ENCODE measurements at regions not wholly inside any gene's neighbourhood (a gene's known extent, or its start where the extent isn't known, plus 50 kb on each side); places are given as distances from the start of the nearest gene placed in this dataset.

- Histone ChIP-seq H3K9me3 (ENCODE audit: control insufficient read depth, insufficient read depth, low read length) (no peaks in the 10 kb centered on the region), H3K27me3 (ENCODE audit: control insufficient read depth, insufficient read depth, low read length) (no peaks in the 10 kb centered on the region), H3K9ac (ENCODE audit: low read depth, low read length) (no peak overlapping the region), H3K36me3 (ENCODE audit: control insufficient read depth, insufficient read depth, low read length) (no peaks in the 10 kb centered on the region), H3K4me3 (ENCODE audit: low read depth, low read length) (no peak overlapping the region), H3K27ac (ENCODE audit: low read depth, low read length) (no peak overlapping the region), H3K4me1 (ENCODE audit: control insufficient read depth, insufficient read depth, low read length) (no peaks in the 10 kb centered on the region)
These were observed 312.7 kb upstream of the MTNR1B start for GRCh38 chr11:92656783-92657182.

- Histone ChIP-seq H3K27ac (ENCODE audit: low read depth, low read length) (no peak overlapping the region), H3K9me3 (ENCODE audit: control insufficient read depth, insufficient read depth, low read length) (no peaks in the 10 kb centered on the region), H3K27me3 (ENCODE audit: control insufficient read depth, insufficient read depth, low read length) (no peaks in the 10 kb centered on the region), H3K4me1 (ENCODE audit: control insufficient read depth, insufficient read depth, low read length) (no peaks in the 10 kb centered on the region), H3K9ac (ENCODE audit: low read depth, low read length) (no peak overlapping the region), H3K4me3 (ENCODE audit: low read depth, low read length) (no peak overlapping the region), H3K36me3 (ENCODE audit: control insufficient read depth, insufficient read depth, low read length) (no peaks in the 10 kb centered on the region)
These were observed 312.2 kb upstream of the MTNR1B start for GRCh38 chr11:92657226-92657625.

DNA sequence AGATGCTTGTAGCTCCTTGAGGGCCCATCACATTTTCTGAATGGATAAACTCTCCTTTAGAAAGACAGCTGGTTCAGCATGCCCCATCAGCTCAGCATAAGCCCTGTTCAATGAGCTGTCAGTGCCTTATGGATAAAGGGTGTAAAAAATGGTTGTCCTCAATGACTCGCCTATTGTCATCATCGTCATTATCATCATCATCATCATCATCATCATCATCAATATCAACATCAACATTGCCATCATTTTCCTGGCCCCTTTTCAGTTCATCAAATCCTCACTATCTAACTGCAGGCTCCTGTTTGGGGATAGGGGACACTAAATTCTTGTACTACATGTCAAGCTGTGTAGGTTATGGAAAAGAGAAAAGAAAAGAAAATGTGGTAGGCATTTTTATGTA, 310.7 kb upstream of the MTNR1B start:
- H3K36me3 ChIP-seq (ENCODE audit: control insufficient read depth, insufficient read depth, low read length) = no peaks in the 10 kb centered on the region
- H3K9me3 ChIP-seq (ENCODE audit: control insufficient read depth, insufficient read depth, low read length) = no peaks in the 10 kb centered on the region
- no peaks in the 10 kb centered on the region for H3K27me3 ChIP-seq (ENCODE audit: control insufficient read depth, insufficient read depth, low read length)
- H3K4me3 ChIP-seq (ENCODE audit: low read depth, low read length) = no peak overlapping the region
- no peak overlapping the region for H3K27ac ChIP-seq (ENCODE audit: low read depth, low read length)
- H3K9ac ChIP-seq (ENCODE audit: low read depth, low read length) = no peak overlapping the region
- H3K4me1 ChIP-seq (ENCODE audit: control insufficient read depth, insufficient read depth, low read length) = no peaks in the 10 kb centered on the region

GRCh38 chr11:92659793-92660192, 309.7 kb upstream of the MTNR1B start:
- Histone ChIP-seq H3K4me1 (ENCODE audit: control insufficient read depth, insufficient read depth, low read length) (no peaks in the 10 kb centered on the region), H3K9ac (ENCODE audit: low read depth, low read length) (no peak overlapping the region), H3K36me3 (ENCODE audit: control insufficient read depth, insufficient read depth, low read length) (no peaks in the 10 kb centered on the region), H3K4me3 (ENCODE audit: low read depth, low read length) (no peak overlapping the region), H3K27me3 (ENCODE audit: control insufficient read depth, insufficient read depth, low read length) (no peaks in the 10 kb centered on the region), H3K9me3 (ENCODE audit: control insufficient read depth, insufficient read depth, low read length) (no peaks in the 10 kb centered on the region), H3K27ac (ENCODE audit: low read depth, low read length) (no peak overlapping the region)

- Histone ChIP-seq H3K4me1 (ENCODE audit: control insufficient read depth, insufficient read depth, low read length) (peaks cover 8% of the 10 kb centered on the region), H3K27me3 (ENCODE audit: control insufficient read depth, insufficient read depth, low read length) (no peaks in the 10 kb centered on the region), H3K4me3 (ENCODE audit: low read depth, low read length) (no peak overlapping the region), H3K9ac (ENCODE audit: low read depth, low read length) (no peak overlapping the region), H3K27ac (ENCODE audit: low read depth, low read length) (no peak overlapping the region), H3K9me3 (ENCODE audit: control insufficient read depth, insufficient read depth, low read length) (no peaks in the 10 kb centered on the region), H3K36me3 (ENCODE audit: control insufficient read depth, insufficient read depth, low read length) (no peaks in the 10 kb centered on the region)
These were observed 306.7 kb upstream of the MTNR1B start for GRCh38 chr11:92662601-92663360.

DNA sequence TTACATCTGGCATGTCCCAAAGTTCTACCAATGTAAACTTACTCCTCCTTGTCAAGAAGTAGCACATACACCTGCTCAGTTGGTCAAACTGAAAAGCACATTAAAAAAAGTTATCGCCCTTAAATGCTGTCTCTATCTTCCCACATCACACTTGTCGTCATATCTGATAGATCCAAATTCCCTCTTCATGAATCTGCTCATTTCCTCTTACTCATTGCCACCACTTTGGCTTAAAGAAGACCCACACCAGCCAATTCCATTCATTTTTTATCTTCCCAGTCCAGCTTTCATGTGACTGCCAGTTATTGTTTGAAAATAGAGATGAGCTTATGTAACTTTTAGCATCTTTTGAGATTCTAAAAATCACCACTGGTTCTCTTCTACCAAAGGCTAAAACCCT, 305.9 kb upstream of the MTNR1B start:
- Histone ChIP-seq H3K9ac (ENCODE audit: low read depth, low read length) (no peak overlapping the region), H3K4me3 (ENCODE audit: low read depth, low read length) (no peak overlapping the region), H3K27ac (ENCODE audit: low read depth, low read length) (no peak overlapping the region), H3K4me1 (ENCODE audit: control insufficient read depth, insufficient read depth, low read length) (peaks cover 10% of the 10 kb centered on the region), H3K27me3 (ENCODE audit: control insufficient read depth, insufficient read depth, low read length) (no peaks in the 10 kb centered on the region), H3K36me3 (ENCODE audit: control insufficient read depth, insufficient read depth, low read length) (no peaks in the 10 kb centered on the region), H3K9me3 (ENCODE audit: control insufficient read depth, insufficient read depth, low read length) (no peaks in the 10 kb centered on the region)

DNA sequence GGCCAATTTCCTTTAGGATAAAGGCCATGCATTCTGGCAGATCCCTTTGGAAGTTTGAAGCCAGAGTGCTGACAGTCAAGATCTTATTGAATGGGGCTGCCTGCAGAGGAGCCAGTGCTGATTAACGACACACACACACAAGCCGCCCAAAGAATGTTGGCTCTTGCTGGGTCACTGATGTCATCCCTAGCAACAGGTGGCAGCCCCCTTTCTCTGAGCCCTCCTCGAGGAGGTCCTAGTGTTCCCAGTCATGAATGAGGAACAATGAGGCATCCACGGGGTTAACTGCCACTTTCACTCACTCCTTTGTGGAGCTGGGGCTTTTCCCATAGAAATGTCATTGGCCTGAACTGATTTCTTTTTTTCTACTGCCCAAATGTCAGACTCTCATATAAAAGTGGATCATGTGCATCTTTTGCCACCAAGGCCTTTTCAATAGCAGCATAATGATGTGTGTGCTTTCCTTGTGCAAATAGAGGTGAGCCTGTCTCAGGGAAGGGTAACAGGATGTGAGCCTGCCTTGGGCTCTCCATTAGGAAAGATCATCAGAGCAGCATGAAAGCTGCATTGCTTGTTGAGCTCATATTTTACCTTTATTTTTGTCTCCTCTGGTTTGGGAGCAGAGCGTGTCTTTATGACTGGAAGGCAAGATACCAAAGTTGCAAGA, 301.8 kb upstream of the MTNR1B start:
- H3K4me3 ChIP-seq (ENCODE audit: low read depth, low read length) = no peak overlapping the region
- H3K27ac ChIP-seq (ENCODE audit: low read depth, low read length) = peak overlapping the region; percentile 85
- no peaks in the 10 kb centered on the region for H3K36me3 ChIP-seq (ENCODE audit: control insufficient read depth, insufficient read depth, low read length)
- H3K9me3 ChIP-seq (ENCODE audit: control insufficient read depth, insufficient read depth, low read length) = no peaks in the 10 kb centered on the region
- H3K4me1 ChIP-seq (ENCODE audit: control insufficient read depth, insufficient read depth, low read length) = peaks cover 30% of the 10 kb centered on the region
- H3K9ac ChIP-seq (ENCODE audit: low read depth, low read length) = no peak overlapping the region
- H3K27me3 ChIP-seq (ENCODE audit: control insufficient read depth, insufficient read depth, low read length) = no peaks in the 10 kb centered on the region

- Histone ChIP-seq H3K27ac (ENCODE audit: low read depth, low read length) (no peak overlapping the region), H3K4me1 (ENCODE audit: control insufficient read depth, insufficient read depth, low read length) (peaks cover 30% of the 10 kb centered on the region), H3K9me3 (ENCODE audit: control insufficient read depth, insufficient read depth, low read length) (no peaks in the 10 kb centered on the region), H3K36me3 (ENCODE audit: control insufficient read depth, insufficient read depth, low read length) (no peaks in the 10 kb centered on the region), H3K27me3 (ENCODE audit: control insufficient read depth, insufficient read depth, low read length) (no peaks in the 10 kb centered on the region), H3K9ac (ENCODE audit: low read depth, low read length) (no peak overlapping the region), H3K4me3 (ENCODE audit: low read depth, low read length) (no peak overlapping the region)
These were observed 299.1 kb upstream of the MTNR1B start for GRCh38 chr11:92670308-92670890.

GRCh38 chr11:92671081-92671480, 298.4 kb upstream of the MTNR1B start:
- H3K4me3 ChIP-seq (ENCODE audit: low read depth, low read length) = no peak overlapping the region
- H3K4me1 ChIP-seq (ENCODE audit: control insufficient read depth, insufficient read depth, low read length) = peaks cover 30% of the 10 kb centered on the region
- H3K27me3 ChIP-seq (ENCODE audit: control insufficient read depth, insufficient read depth, low read length) = no peaks in the 10 kb centered on the region
- H3K36me3 ChIP-seq (ENCODE audit: control insufficient read depth, insufficient read depth, low read length) = no peaks in the 10 kb centered on the region
- H3K9me3 ChIP-seq (ENCODE audit: control insufficient read depth, insufficient read depth, low read length) = no peaks in the 10 kb centered on the region
- H3K9ac ChIP-seq (ENCODE audit: low read depth, low read length) = no peak overlapping the region
- H3K27ac ChIP-seq (ENCODE audit: low read depth, low read length) = no peak overlapping the region

GRCh38 chr11:92675303-92675702, 294.1 kb upstream of the MTNR1B start:
- H3K27ac ChIP-seq (ENCODE audit: low read depth, low read length) = no peak overlapping the region
- H3K36me3 ChIP-seq (ENCODE audit: control insufficient read depth, insufficient read depth, low read length) = no peaks in the 10 kb centered on the region
- H3K4me1 ChIP-seq (ENCODE audit: control insufficient read depth, insufficient read depth, low read length) = 0 out of 2 replicates have a peak, but pooled peaks cover 4% of the 10 kb centered on the region
- H3K4me3 ChIP-seq (ENCODE audit: low read depth, low read length) = no peak overlapping the region
- no peaks in the 10 kb centered on the region for H3K9me3 ChIP-seq (ENCODE audit: control insufficient read depth, insufficient read depth, low read length)
- H3K9ac ChIP-seq (ENCODE audit: low read depth, low read length) = no peak overlapping the region
- no peaks in the 10 kb centered on the region for H3K27me3 ChIP-seq (ENCODE audit: control insufficient read depth, insufficient read depth, low read length)

GRCh38 chr11:92675810-92676209, 293.6 kb upstream of the MTNR1B start:
- H3K4me3 ChIP-seq (ENCODE audit: low read depth, low read length) = no peak overlapping the region
- no peaks in the 10 kb centered on the region for H3K4me1 ChIP-seq (ENCODE audit: control insufficient read depth, insufficient read depth, low read length)
- no peaks in the 10 kb centered on the region for H3K27me3 ChIP-seq (ENCODE audit: control insufficient read depth, insufficient read depth, low read length)
- no peaks in the 10 kb centered on the region for H3K36me3 ChIP-seq (ENCODE audit: control insufficient read depth, insufficient read depth, low read length)
- no peak overlapping the region for H3K9ac ChIP-seq (ENCODE audit: low read depth, low read length)
- no peak overlapping the region for H3K27ac ChIP-seq (ENCODE audit: low read depth, low read length)
- H3K9me3 ChIP-seq (ENCODE audit: control insufficient read depth, insufficient read depth, low read length) = no peaks in the 10 kb centered on the region
